ENCODE measurements at regions not wholly inside any gene's neighbourhood (a gene's known extent, or its start where the extent isn't known, plus 50 kb on each side); places are given as distances from the start of the nearest gene placed in this dataset.

DNA sequence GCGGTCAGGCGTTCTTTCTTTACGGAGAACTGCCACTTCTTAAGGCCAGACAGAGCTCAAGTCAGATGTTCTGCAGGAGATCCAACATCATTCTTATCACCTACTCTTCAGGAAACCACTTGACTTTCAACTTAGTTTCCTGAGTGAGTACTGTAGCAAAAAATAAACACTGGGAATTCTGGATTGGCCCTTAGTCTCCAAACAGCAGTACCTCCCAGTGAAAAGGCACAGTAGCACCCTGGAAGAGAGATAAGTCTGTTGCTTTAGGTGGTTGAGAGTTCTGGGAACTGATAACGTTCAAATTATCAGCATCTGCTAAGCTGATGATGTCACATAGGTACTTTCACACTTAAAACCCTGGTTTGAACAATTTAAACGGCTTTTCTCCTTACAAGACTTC, 971.8 kb upstream of the TENM4 start:
- H3K4me3 ChIP-seq (ENCODE audit: low read length in 3 of 3), result no peak overlapping the region
- H3K36me3 ChIP-seq (ENCODE audit: control insufficient read depth in 2 of 3, insufficient read depth in 3 of 3, low read length in 3 of 3), result no peaks in the 10 kb centered on the region
- no peak overlapping the region for H3K9ac ChIP-seq (ENCODE audit: low read length in 3 of 3)
- intact Hi-C loops (cut with DNase I), result no loop called here
- no peaks in the 10 kb centered on the region for H3K9me3 ChIP-seq (ENCODE audit: control insufficient read depth in 2 of 3, insufficient read depth in 1 of 3, low read length in 3 of 3)
- FAIRE-seq (no peak), DNase-seq (no peak)
- H3K27ac ChIP-seq (ENCODE audit: low read depth in 2 of 2, low read length in 2 of 2), result no peak overlapping the region
- TF ChIP-seq, protein P1, sequence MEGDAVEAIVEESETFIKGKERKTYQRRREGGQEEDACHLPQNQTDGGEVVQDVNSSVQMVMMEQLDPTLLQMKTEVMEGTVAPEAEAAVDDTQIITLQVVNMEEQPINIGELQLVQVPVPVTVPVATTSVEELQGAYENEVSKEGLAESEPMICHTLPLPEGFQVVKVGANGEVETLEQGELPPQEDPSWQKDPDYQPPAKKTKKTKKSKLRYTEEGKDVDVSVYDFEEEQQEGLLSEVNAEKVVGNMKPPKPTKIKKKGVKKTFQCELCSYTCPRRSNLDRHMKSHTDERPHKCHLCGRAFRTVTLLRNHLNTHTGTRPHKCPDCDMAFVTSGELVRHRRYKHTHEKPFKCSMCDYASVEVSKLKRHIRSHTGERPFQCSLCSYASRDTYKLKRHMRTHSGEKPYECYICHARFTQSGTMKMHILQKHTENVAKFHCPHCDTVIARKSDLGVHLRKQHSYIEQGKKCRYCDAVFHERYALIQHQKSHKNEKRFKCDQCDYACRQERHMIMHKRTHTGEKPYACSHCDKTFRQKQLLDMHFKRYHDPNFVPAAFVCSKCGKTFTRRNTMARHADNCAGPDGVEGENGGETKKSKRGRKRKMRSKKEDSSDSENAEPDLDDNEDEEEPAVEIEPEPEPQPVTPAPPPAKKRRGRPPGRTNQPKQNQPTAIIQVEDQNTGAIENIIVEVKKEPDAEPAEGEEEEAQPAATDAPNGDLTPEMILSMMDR (IDR thresholded peaks at IDR 0.05; ENCODE audit: borderline replicate concordance, extremely low read depth, insufficient read depth), result no peak
- H3K27me3 ChIP-seq (ENCODE audit: control insufficient read depth, insufficient read depth, low read length), result no peaks in the 10 kb centered on the region
- H3K4me1 ChIP-seq (ENCODE audit: control insufficient read depth in 2 of 3, insufficient read depth in 2 of 3, low read depth in 1 of 3, low read length in 3 of 3), result no peaks in the 10 kb centered on the region

DNA sequence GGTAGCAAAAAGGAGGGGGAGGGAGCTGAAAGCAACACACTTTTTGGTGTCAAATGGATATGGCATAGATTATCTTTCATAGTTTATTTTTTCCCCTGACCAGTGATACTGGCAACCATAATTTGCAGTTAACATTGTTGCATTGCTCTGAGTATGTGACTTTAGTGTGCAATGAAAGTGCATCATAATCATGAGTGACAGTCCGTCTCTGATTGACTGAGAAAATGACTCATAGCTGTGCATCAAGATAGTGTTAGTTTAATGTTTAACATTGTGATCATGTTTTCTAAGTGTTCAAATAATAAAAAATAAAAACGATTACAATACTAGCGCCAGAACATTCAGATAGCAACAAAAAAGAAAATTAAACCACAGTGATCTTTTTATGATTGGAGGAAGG, 952.4 kb upstream of the TENM4 start:
- intact Hi-C loops (cut with DNase I), result no loop called here
- no peaks in the 10 kb centered on the region for H3K36me3 ChIP-seq (ENCODE audit: control insufficient read depth in 2 of 3, insufficient read depth in 3 of 3, low read length in 3 of 3)
- TF ChIP-seq, protein P1 (IDR thresholded peaks at IDR 0.05; ENCODE audit: borderline replicate concordance, extremely low read depth, insufficient read depth), result no peak
- DNase-seq, result no peak
- H3K9ac ChIP-seq (ENCODE audit: low read length in 3 of 3), result no peak overlapping the region
- no peaks in the 10 kb centered on the region for H3K4me1 ChIP-seq (ENCODE audit: control insufficient read depth in 2 of 3, insufficient read depth in 2 of 3, low read depth in 1 of 3, low read length in 3 of 3)
- no peaks in the 10 kb centered on the region for H3K9me3 ChIP-seq (ENCODE audit: control insufficient read depth in 2 of 3, insufficient read depth in 1 of 3, low read length in 3 of 3)
- FAIRE-seq, result no peak
- no peak overlapping the region for H3K4me3 ChIP-seq (ENCODE audit: low read length in 3 of 3)
- no peak overlapping the region for H3K27ac ChIP-seq (ENCODE audit: low read depth in 2 of 2, low read length in 2 of 2)
- no peaks in the 10 kb centered on the region for H3K27me3 ChIP-seq (ENCODE audit: control insufficient read depth, insufficient read depth, low read length)

DNA sequence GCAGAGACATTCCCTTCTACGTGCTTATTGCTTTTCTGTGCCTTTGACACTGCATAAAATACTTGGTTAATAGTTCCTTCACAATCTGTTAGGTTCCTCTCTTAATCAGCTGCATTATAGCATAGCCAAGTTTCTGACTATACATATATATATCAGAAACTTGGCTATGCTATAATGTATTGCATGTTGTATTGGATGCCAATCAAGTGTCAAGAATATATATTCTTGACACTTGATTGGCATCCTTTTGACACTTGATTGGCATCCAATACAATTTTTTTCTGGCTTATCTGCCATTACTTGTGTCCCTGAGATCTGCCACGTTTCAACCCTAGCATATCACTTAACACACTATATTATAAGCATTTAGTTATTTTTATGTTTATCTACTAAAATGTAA, 949.7 kb upstream of the TENM4 start:
- H3K36me3 ChIP-seq (ENCODE audit: control insufficient read depth in 2 of 3, insufficient read depth in 3 of 3, low read length in 3 of 3), result no peaks in the 10 kb centered on the region
- no peaks in the 10 kb centered on the region for H3K4me1 ChIP-seq (ENCODE audit: control insufficient read depth in 2 of 3, insufficient read depth in 2 of 3, low read depth in 1 of 3, low read length in 3 of 3)
- no peak overlapping the region for H3K9ac ChIP-seq (ENCODE audit: low read length in 3 of 3)
- no peak for DNase-seq
- H3K27ac ChIP-seq (ENCODE audit: low read depth in 2 of 2, low read length in 2 of 2), result no peak overlapping the region
- H3K27me3 ChIP-seq (ENCODE audit: control insufficient read depth, insufficient read depth, low read length), result no peaks in the 10 kb centered on the region
- H3K4me3 ChIP-seq (ENCODE audit: low read length in 3 of 3), result no peak overlapping the region
- FAIRE-seq, result no peak
- TF ChIP-seq, protein P1 (IDR thresholded peaks at IDR 0.05; ENCODE audit: borderline replicate concordance, extremely low read depth, insufficient read depth), result no peak
- intact Hi-C loops (cut with DNase I), result no loop called here
- H3K9me3 ChIP-seq (ENCODE audit: control insufficient read depth in 2 of 3, insufficient read depth in 1 of 3, low read length in 3 of 3), result no peaks in the 10 kb centered on the region

DNA sequence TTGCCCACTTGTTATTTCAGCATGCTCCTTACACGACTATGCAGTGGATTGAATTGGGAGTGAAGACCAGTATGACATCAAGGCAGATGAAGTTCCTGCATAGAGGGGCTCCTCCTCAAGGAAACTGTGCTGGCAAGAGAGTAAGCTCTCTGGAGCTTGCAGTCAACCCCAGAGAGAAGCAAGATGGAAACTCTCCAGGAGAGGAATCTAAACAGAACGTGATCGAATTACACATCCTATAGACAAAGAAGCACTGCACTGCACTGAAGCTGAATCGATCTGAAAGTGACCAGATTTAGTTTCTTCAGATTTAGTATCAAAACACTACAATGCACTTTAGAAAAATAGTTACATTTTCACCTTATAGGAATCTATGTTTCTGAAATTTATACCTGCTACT, 947.7 kb upstream of the TENM4 start:
- DNase-seq (no peak), FAIRE-seq (no peak)
- TF ChIP-seq, protein P1 (IDR thresholded peaks at IDR 0.05; ENCODE audit: borderline replicate concordance, extremely low read depth, insufficient read depth), result no peak
- H3K9me3 ChIP-seq (ENCODE audit: control insufficient read depth in 2 of 3, insufficient read depth in 1 of 3, low read length in 3 of 3), result no peaks in the 10 kb centered on the region
- no peak overlapping the region for H3K4me3 ChIP-seq (ENCODE audit: low read length in 3 of 3)
- no peak overlapping the region for H3K9ac ChIP-seq (ENCODE audit: low read length in 3 of 3)
- H3K36me3 ChIP-seq (ENCODE audit: control insufficient read depth in 2 of 3, insufficient read depth in 3 of 3, low read length in 3 of 3), result no peaks in the 10 kb centered on the region
- no peaks in the 10 kb centered on the region for H3K27me3 ChIP-seq (ENCODE audit: control insufficient read depth, insufficient read depth, low read length)
- intact Hi-C loops (cut with DNase I), result no loop called here
- H3K27ac ChIP-seq (ENCODE audit: low read depth in 2 of 2, low read length in 2 of 2), result no peak overlapping the region
- no peaks in the 10 kb centered on the region for H3K4me1 ChIP-seq (ENCODE audit: control insufficient read depth in 2 of 3, insufficient read depth in 2 of 3, low read depth in 1 of 3, low read length in 3 of 3)
